Endodermal cell (in vitro differentiated cells): ENCODE measurements at regions not wholly inside any gene's neighbourhood (a gene's known extent, or its start where the extent isn't known, plus 50 kb on each side); places are given as distances from the start of the nearest gene placed in this dataset.

Source experiments
- DNase-seq: peaks from one replicate; pipeline ENCODE4 v3.0.0-alpha.2; 2017
- H3K27ac ChIP-seq: 2 replicates; pipeline ENCODE4 v1.5.1; 2013; ENCODE audit warnings: mild to moderate bottlenecking, low read depth, low read length, moderate library complexity
- H3K27me3 ChIP-seq: 2 replicates; pipeline ENCODE4 v1.6.1; 2013; ENCODE audit warnings: mild to moderate bottlenecking, low read length, moderate library complexity; ENCODE audit not compliant: insufficient read depth, control insufficient read depth, poor library complexity, severe bottlenecking
- H3K36me3 ChIP-seq: 2 replicates; pipeline ENCODE4 v1.7.0; 2013; ENCODE audit warnings: mild to moderate bottlenecking, low read length, moderate library complexity; ENCODE audit not compliant: control insufficient read depth, insufficient read depth
- H3K4me1 ChIP-seq: one replicate; pipeline ENCODE4 v1.7.0; 2013; ENCODE audit warnings: low read length; ENCODE audit not compliant: control insufficient read depth, insufficient read depth
- H3K4me3 ChIP-seq: 2 replicates; pipeline ENCODE4 v1.5.1; 2013; ENCODE audit warnings: mild to moderate bottlenecking, low read length, moderate library complexity
- H3K9ac ChIP-seq: 2 replicates; pipeline ENCODE4 v1.6.1; 2013; ENCODE audit warnings: mild to moderate bottlenecking, low read length, moderate library complexity; ENCODE audit not compliant: poor library complexity, severe bottlenecking; ENCODE audit errors: extremely low read depth
- H3K9me3 ChIP-seq: 2 replicates; pipeline ENCODE4 v1.6.1; 2013; ENCODE audit warnings: mild to moderate bottlenecking, low read length, moderate library complexity; ENCODE audit not compliant: control insufficient read depth
- H3K27ac Mint-ChIP-seq: 2 replicates; pipeline ENCODE4 v1.8.0; 2020; ENCODE audit warnings: mixed read lengths
- H3K27me3 Mint-ChIP-seq: 2 replicates; pipeline ENCODE4 v1.8.0; 2021; ENCODE audit warnings: mild to moderate bottlenecking, mixed read lengths; ENCODE audit not compliant: insufficient read depth
- H3K36me3 Mint-ChIP-seq: 2 replicates; pipeline ENCODE4 v1.8.0; 2020; ENCODE audit warnings: low read depth, mixed read lengths
- H3K4me1 Mint-ChIP-seq: 2 replicates; pipeline ENCODE4 v1.8.0; 2020; ENCODE audit warnings: mixed read lengths
- H3K4me3 Mint-ChIP-seq: 2 replicates; pipeline ENCODE4 v1.8.0; 2020; ENCODE audit warnings: mild to moderate bottlenecking, moderate library complexity, mixed read lengths
- H3K9me3 Mint-ChIP-seq: 2 replicates; pipeline ENCODE4 v1.8.0; 2020; ENCODE audit warnings: mild to moderate bottlenecking, mixed read lengths
- WGBS, 2 experiments: methylation state at CpG; one replicate each; pipeline versions ENCODE4 v1.1.5 to v1.1.7; 2013; ENCODE audit warnings: missing lambda C conversion rate in 2 of 2, mixed read lengths in 1 of 2; ENCODE audit not compliant: insufficient coverage in 1 of 2, insufficient read length in 1 of 2; 5-methylcytosine and 5-hydroxymethylcytosine counted together
- TF ChIP-seq, protein P1 (sequence below): fragments of 200-600 bp; sonication (generic); conservative IDR thresholded peaks from 2 replicates; pipeline ENCODE4 v1.5.0; 2021; ENCODE audit warnings: antibody characterized with exemption, mild to moderate bottlenecking

DNA sequence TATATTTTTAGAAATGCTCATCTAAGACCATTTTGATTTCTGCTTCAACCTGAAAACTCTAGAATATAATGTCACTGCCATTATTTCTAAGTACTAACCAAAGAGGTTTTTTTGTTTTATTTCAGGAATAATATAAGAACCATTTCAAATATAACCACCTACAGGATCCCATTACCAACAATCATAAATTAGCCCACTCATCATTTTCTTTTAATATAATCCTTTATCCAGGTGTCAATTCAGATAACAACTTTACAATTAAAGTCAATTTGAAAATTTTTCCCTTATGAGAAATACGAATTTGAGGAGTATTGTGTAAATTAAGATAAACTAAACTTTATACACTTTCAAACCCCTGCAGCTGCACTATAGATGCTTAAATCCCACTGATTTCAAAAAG lies 1043.0 kb upstream of the CNTN5 start:
- H3K36me3 ChIP-seq: no peaks in the 10 kb centered on the region
- H3K4me3 ChIP-seq: no peak overlapping the region
- TF ChIP-seq, protein P1, sequence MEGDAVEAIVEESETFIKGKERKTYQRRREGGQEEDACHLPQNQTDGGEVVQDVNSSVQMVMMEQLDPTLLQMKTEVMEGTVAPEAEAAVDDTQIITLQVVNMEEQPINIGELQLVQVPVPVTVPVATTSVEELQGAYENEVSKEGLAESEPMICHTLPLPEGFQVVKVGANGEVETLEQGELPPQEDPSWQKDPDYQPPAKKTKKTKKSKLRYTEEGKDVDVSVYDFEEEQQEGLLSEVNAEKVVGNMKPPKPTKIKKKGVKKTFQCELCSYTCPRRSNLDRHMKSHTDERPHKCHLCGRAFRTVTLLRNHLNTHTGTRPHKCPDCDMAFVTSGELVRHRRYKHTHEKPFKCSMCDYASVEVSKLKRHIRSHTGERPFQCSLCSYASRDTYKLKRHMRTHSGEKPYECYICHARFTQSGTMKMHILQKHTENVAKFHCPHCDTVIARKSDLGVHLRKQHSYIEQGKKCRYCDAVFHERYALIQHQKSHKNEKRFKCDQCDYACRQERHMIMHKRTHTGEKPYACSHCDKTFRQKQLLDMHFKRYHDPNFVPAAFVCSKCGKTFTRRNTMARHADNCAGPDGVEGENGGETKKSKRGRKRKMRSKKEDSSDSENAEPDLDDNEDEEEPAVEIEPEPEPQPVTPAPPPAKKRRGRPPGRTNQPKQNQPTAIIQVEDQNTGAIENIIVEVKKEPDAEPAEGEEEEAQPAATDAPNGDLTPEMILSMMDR: no peak
- no peak overlapping the region for H3K9ac ChIP-seq
- no peak overlapping the region for H3K4me3 Mint-ChIP-seq
- no peaks in the 10 kb centered on the region for H3K4me1 ChIP-seq
- WGBS, 2 experiments: no CpG with 5 or more reads among the region's 1 CpG
- no peak overlapping the region for H3K27ac Mint-ChIP-seq
- H3K9me3 Mint-ChIP-seq: no peaks in the 10 kb centered on the region
- H3K4me1 Mint-ChIP-seq: no peaks in the 10 kb centered on the region
- H3K27me3 Mint-ChIP-seq: no peaks in the 10 kb centered on the region
- no peak overlapping the region for H3K27ac ChIP-seq
- no peaks in the 10 kb centered on the region for H3K9me3 ChIP-seq
- H3K36me3 Mint-ChIP-seq: no peaks in the 10 kb centered on the region
- H3K27me3 ChIP-seq: no peaks in the 10 kb centered on the region
- DNase-seq: no peak

DNA sequence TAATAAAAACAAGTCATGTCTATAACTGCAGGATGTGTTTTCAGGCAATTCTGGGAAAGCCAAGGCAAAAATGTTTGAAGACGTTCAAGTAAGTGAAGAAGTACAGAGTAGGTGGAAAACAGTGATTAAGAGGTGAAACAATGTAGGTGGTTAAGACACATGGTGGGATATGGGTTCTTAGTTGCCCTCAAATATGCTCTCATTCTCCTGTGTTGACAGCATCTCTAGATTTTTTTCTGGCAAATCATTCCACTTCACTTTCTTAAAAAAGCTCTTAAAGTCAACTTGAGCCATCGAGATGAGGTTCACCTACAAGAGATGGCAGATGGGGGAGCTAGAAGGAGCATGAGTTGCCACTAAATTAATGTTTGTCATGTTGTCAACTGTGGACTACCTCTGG lies 1041.0 kb upstream of the CNTN5 start:
- TF ChIP-seq, protein P1: no peak
- Histone ChIP-seq H3K27me3 (no peaks in the 10 kb centered on the region), H3K36me3 (no peaks in the 10 kb centered on the region), H3K27ac (no peak overlapping the region), H3K4me1 (no peaks in the 10 kb centered on the region), H3K9me3 (no peaks in the 10 kb centered on the region), H3K9ac (no peak overlapping the region), H3K4me3 (no peak overlapping the region)
- no peak for DNase-seq
- 92 to 97% methylated on average over 2 of the region's 2 CpGs for WGBS, 2 experiments
- H3K36me3 Mint-ChIP-seq: no peaks in the 10 kb centered on the region
- H3K27ac Mint-ChIP-seq: no peak overlapping the region
- no peak overlapping the region for H3K4me3 Mint-ChIP-seq
- H3K27me3 Mint-ChIP-seq: no peaks in the 10 kb centered on the region
- H3K9me3 Mint-ChIP-seq: no peaks in the 10 kb centered on the region
- H3K4me1 Mint-ChIP-seq: no peaks in the 10 kb centered on the region

- no peaks in the 10 kb centered on the region for H3K36me3 Mint-ChIP-seq
- H3K4me1 Mint-ChIP-seq: no peaks in the 10 kb centered on the region
- no peaks in the 10 kb centered on the region for H3K27me3 ChIP-seq
- no peaks in the 10 kb centered on the region for H3K9me3 ChIP-seq
- H3K36me3 ChIP-seq: no peaks in the 10 kb centered on the region
- DNase-seq: no peak
- H3K4me3 Mint-ChIP-seq: no peak overlapping the region
- H3K4me1 ChIP-seq: no peaks in the 10 kb centered on the region
- TF ChIP-seq, protein P1: no peak
- H3K4me3 ChIP-seq: no peak overlapping the region
- no peaks in the 10 kb centered on the region for H3K27me3 Mint-ChIP-seq
- no peak overlapping the region for H3K27ac ChIP-seq
- no peaks in the 10 kb centered on the region for H3K9me3 Mint-ChIP-seq
- no peak overlapping the region for H3K9ac ChIP-seq
- 93 to 95% methylated on average over 4 to 6 of the region's 6 CpGs for WGBS, 2 experiments
- H3K27ac Mint-ChIP-seq: no peak overlapping the region
Observed at GRCh38 chr11:97982512-97982911, 1038.2 kb upstream of the CNTN5 start.
